ENCODE measurements at regions not wholly inside any gene's neighbourhood (a gene's known extent, or its start where the extent isn't known, plus 50 kb on each side); places are given as distances from the start of the nearest gene placed in this dataset.
"Not testable (repeated sequence)": the region's sequence is repeated elsewhere in the genome, so short reads cannot be mapped to it uniquely, and the experiment has no call there.

DNA sequence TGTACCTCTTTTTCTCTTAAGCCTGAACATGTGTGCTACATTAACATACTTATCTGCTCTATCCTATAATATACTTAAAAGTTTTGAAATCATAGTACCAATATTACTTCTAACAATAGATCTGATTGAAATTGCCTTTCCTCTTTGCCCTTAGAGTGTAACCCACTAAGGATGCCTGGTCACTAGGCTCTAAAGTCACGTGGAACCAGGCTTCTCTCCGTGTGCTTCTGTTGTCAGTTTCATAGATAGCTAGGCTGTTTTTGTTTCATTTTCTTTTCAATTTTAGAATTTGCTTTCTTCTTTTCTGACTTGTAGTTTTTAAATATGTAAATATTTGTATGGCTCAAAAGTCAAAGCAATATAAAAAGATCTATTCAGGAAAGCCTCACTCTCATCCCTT lies 100.5 kb upstream of the PZP start:
- not testable (repeated sequence) for DNase-seq (ENCODE audit: low read depth); H3K4me3 ChIP-seq (ENCODE audit: low read depth, low read length)

DNA sequence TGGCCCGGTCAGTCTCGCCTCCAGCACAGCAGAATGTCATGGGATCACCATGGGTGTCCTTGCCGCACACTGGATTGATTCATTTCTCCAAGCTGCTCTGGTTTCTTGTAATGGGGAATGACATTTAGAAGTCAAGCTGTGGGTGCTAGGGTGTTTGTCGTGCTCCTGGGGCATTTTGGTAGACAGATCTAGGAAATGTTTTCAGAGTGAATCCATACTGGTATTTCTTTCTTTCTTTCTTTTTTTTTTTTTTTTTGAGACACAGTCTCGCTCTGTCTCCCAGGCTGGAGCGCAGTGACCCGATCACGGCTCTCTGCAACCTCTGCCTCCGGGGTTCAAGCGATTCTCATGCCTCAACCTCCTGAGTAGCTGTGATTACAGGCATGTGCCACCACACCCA lies 100.0 kb upstream of the PZP start:
- DNase-seq (ENCODE audit: low read depth); H3K4me3 ChIP-seq (ENCODE audit: low read depth, low read length): not testable (repeated sequence)

DNA sequence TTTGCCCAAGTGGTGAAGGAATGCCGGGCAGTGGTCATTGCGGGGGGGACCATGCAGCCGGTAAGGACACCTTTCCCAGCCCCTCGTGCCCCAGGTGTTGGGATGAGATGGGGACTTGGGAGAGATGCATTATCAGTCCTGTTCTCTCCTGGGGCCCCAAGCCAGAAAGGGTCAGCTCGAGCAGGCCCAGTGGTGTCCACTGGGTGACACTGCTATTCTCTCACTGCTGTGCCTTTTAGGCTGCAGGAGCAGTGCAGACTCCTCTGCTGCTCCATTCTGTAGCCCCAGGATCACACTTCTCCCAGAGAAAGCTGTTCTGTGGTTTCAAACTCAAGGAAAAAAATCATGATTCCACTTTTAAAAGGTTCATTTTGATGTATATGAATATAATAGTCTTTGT lies 99.1 kb upstream of the PZP start:
- not testable (repeated sequence) for H3K4me3 ChIP-seq (ENCODE audit: low read depth, low read length); DNase-seq (ENCODE audit: low read depth)

DNA sequence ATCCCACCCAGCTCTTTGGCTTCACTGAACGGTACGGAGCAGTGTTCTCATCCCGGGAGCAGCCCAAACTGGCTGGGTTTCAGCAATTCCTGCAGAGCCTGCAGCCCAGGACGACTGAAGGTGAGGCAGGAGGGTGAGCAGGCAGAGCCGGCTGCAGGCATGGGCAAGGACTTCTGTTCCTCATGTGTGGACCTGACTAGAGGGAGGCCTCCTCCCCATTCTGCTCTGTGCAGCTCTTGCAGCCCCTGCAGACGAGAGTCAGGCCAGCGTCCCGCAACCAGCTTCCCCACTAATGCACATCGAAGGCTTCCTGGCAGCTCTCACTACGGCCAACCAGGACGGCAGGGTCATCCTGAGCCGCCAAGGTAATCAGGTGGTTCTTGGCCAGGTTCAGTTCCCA lies 97.8 kb upstream of the PZP start:
- DNase-seq (ENCODE audit: low read depth); H3K4me3 ChIP-seq (ENCODE audit: low read depth, low read length): not testable (repeated sequence)

DNA sequence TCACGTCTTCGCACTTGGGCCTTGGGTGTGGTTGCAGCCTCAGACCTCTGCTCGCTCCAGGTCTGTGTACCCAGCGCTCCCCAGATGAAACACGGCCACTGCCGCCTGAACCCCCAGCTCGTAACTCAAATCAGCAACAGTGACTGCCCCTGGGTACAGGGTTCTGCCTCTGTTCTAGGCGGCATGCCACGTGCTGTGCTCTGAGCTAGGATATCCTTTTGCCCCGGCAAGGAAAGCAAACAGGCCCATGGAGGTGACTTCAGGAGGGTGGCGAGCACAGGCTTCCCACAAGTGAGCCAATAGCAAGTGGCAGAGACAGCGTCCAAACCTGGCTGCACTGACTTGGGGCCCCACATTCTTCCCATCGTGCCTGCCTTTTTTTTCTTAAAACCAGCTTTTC lies 96.3 kb upstream of the PZP start:
- DNase-seq (ENCODE audit: low read depth); H3K4me3 ChIP-seq (ENCODE audit: low read depth, low read length): not testable (repeated sequence)

DNA sequence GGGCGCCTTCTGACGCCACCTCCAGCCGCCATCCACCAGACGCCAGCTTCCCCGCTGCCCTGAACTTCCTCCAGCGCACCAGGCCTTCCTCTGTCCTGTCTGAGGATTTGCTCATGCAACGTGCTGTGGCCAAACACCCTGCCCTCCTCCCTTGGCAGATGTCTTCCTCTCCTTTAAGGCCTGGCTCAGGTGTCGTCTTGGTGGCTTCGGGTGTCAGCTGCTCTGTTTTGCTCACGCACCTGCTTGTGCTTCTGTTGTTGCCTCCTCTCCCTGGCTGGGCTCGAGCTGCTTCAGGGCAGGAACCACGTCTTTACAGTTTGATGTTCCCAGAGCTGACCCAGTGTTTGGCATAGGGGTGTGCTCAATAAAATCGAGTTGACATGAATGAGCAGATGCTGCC lies 87.7 kb upstream of the PZP start:
- DNase-seq (ENCODE audit: low read depth); H3K4me3 ChIP-seq (ENCODE audit: low read depth, low read length): not testable (repeated sequence)

DNA sequence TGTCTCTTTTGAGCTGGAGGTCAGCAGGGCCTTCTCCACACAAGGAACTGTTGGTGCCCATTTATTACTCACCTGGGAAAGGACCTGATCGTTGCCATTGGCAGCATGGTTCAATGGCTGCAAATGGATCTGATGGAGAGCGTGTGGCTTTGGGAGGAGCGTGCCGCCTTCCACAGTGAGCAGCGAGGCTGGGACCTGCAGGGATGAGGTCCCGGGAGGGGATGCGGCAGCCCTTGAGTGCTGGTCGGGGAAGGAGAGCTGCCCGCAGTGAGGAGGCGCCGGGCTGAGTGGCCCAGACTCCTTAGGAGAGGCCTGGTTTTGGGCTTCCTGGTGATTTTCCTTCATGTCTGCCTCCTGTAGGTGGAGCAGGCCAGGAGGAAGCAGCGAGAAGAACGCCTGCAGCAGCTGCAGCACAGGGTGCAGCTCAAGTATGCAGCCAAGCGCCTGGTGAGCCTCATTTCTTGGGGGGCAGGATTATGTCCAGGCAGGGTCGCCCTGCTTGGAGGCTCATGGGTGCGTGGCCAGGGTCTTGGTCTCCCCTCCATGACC lies 86.0 kb upstream of the PZP start:
- DNase-seq (ENCODE audit: low read depth); H3K4me3 ChIP-seq (ENCODE audit: low read depth, low read length): not testable (repeated sequence)

DNA sequence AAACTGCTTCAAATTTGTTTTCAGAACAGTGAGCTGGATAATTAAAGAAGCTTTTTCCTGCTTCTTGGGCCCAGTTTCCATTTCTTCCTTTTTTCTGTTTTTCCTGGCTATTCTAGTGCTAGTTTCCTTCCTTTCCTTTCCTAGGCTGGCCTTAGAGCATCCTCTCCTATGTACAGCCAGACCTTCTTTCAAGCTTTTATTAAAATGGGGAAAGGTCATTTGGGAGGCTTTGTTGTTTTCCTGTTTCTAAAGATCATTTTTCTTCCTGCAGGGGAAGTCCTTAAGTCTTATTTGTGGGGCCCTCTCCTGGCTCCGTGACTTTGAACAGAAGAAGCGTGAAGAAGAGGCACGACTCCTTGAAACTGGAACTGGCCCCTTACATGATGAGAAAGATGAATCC lies 85.2 kb upstream of the PZP start:
- not testable (repeated sequence) for DNase-seq (ENCODE audit: low read depth); H3K4me3 ChIP-seq (ENCODE audit: low read depth, low read length)

DNA sequence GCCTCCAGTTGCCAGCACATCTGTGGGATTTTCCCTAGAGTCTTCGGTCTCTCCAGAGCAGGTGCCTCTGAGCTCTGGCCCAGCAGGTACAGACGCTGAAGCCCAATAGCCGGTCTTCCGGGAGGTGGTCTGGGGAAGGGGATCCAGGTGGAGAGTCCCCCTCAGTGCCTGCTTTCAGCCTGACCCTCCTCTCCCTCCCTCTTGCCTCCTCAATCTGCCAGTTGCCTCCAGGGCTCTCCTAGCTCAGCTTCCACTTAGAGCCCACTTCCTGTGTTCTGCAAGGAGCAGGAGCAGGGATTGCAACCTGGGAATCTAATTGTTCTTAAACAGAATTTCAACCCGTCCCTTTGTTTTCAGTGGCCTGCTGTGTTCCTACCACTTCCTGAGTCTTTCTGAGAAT lies 81.8 kb upstream of the PZP start:
- not testable (repeated sequence) for H3K4me3 ChIP-seq (ENCODE audit: low read depth, low read length); DNase-seq (ENCODE audit: low read depth)

DNA sequence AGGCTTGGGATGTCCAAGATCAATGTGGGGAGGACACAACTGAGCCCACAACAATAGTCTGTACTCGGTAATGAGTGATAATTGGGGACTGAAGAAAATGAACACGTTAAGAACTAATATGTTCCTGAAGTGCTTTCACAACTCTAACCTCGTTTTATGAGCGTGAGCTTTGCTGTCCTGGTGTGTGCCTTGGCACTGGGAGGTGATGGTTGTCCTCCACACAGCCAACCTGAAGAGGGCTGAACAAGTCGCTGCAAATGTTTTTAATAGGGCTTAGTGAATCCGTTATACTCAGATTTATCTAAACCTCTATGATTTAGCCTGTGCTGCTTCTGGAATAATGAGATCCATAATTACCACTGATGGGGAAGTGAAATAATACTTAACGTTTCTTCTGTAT lies 76.5 kb upstream of the PZP start:
- DNase-seq (ENCODE audit: low read depth): not testable (repeated sequence)
- H3K4me3 ChIP-seq (ENCODE audit: low read depth, low read length): peak overlapping the region; percentile 60

DNA sequence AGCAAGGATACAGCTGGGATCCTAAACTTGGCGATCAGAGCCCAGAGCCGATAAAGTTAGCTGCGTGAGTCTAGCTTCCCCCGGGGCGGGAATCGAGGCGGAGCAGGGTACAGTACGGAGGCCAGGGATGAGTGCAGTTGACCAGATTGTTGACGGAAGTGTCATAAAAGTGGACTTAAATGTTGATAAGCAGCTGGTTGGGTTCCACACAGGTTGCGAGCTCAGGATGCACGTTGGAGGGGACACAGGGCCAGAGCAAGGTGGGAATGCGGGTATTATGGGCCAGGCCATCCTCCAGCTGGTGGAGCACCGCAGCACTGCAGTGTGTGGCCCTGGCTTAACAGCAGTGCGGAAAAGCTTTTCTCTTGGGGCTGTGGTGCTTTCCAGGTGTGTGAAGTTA lies 76.0 kb upstream of the PZP start:
- DNase-seq (ENCODE audit: low read depth): not testable (repeated sequence)

DNA sequence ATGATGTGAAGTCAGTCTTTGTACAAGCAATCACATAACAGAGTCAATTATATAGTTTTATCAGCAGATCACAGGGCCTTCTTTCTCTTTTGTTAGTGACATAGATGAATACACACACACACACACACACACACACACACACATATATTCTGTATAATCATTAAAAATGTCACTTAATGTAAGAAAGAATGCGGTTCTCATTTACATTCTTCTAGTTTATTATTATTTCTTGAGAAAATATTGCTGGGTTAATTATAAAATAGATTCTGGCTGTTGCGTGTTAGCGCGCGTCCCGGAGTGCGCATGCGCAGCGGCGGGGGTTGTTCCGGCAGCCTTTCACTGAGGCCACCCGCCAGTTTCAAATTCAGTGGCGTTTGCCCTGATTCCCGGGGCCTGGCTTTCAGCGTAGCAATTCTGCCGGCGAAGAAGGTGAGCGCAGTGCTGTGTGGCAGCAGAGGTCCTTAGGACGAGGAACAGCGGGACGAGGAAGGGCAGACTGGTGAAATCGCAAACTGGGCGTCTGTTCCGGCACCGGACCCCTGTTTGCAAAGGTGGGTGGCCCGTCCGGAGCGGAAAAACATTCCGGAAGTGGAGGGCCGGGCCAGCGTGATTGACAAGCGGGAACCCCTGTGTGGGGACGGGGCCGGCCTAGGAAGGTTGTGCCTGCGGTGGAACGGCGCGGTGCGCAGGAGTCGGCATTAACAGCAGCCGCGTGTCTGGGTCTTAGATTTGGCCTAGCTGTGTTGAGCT lies 75.3 kb upstream of the PZP start:
- DNase-seq (ENCODE audit: low read depth): peak; percentile 10
- peak overlapping the region; percentile 60 for H3K4me3 ChIP-seq (ENCODE audit: low read depth, low read length)

More for the DNA sequence above, 76.0 kb upstream of the PZP start:
- peak overlapping the region; percentile 60 for H3K4me3 ChIP-seq (ENCODE audit: low read depth, low read length)

DNA sequence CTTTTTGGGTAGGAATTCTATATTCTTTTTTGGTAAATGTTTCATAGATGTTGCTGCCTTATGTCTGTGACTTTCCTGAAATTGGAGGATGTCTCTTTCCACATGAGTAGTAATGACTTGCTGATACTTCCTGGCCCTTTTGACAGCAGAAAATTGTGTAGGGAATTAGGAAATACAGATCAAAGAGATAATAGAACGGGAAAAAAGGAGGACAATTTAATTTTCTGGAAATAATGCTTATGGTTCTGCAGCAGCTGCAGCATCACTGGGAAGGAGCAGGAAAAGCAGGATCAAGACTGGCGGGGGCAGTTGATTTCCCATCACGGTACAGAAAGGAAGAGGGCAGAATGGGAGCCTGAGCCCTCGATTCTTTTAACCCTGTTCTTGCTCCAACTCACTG lies 68.8 kb upstream of the PZP start:
- TF ChIP-seq, protein P1, sequence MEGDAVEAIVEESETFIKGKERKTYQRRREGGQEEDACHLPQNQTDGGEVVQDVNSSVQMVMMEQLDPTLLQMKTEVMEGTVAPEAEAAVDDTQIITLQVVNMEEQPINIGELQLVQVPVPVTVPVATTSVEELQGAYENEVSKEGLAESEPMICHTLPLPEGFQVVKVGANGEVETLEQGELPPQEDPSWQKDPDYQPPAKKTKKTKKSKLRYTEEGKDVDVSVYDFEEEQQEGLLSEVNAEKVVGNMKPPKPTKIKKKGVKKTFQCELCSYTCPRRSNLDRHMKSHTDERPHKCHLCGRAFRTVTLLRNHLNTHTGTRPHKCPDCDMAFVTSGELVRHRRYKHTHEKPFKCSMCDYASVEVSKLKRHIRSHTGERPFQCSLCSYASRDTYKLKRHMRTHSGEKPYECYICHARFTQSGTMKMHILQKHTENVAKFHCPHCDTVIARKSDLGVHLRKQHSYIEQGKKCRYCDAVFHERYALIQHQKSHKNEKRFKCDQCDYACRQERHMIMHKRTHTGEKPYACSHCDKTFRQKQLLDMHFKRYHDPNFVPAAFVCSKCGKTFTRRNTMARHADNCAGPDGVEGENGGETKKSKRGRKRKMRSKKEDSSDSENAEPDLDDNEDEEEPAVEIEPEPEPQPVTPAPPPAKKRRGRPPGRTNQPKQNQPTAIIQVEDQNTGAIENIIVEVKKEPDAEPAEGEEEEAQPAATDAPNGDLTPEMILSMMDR (conservative IDR thresholded peaks at IDR 0.05; ENCODE audit: low read depth, low read length): no peak
- no peak overlapping the region for H3K4me3 ChIP-seq (ENCODE audit: low read depth, low read length)
- DNase-seq (ENCODE audit: low read depth): no peak

DNA sequence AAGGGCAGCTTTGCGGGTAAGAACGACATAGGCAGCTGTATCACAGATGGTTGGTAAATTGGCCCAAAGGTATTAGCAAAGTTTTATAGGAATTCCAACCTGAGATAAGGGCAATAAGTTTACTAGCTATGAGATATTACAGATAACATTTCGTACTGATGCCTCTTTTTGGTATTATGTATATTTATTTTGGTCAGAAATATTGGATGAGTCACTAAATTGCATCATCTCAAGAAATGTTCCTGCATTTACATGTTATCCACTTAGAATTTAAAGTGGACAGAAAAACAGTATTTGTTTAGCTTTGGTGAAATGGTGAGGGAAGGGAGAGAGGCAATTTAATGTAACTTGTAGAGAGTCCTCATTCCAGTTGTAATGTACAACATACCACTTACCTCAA lies 65.1 kb upstream of the PZP start:
- no peak for DNase-seq (ENCODE audit: low read depth)
- TF ChIP-seq, protein P1 (conservative IDR thresholded peaks at IDR 0.05; ENCODE audit: low read depth, low read length): no peak
- no peak overlapping the region for H3K4me3 ChIP-seq (ENCODE audit: low read depth, low read length)

All from epithelial cell of proximal tubule (primary cell).